ENCODE measurements at regions not wholly inside any gene's neighbourhood (a gene's known extent, or its start where the extent isn't known, plus 50 kb on each side); places are given as distances from the start of the nearest gene placed in this dataset.

DNA sequence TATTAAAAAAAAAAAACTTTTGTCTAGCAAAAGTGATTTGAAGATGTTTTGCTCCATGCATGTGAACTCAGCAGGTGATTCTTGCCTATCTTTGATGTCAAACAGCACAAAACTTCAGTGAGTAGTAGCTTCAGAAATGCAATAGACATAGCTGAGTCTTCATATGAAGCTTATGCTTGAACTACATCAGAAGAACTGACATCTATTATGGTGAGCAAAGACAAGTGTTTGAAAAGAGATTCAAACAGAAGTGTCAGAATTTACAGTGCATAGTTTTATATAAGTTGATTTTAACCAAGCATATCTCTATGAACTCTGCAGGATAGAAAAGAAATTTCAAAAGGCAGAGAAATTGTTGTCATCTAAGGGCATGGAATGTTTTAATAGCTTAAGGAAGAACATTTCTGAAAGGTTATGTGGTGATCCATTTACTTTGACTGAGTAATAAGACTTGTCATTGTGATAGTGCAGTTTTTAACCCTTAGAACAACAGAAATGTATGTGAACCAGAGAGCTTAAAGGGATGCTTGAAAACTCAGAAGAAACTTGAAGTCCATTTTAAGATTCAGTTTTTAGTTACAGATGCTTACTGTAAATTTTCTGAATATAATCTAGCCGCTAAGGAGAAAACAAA lies 351.4 kb downstream of the MDFIC start:
- TF ChIP-seq, protein P1, sequence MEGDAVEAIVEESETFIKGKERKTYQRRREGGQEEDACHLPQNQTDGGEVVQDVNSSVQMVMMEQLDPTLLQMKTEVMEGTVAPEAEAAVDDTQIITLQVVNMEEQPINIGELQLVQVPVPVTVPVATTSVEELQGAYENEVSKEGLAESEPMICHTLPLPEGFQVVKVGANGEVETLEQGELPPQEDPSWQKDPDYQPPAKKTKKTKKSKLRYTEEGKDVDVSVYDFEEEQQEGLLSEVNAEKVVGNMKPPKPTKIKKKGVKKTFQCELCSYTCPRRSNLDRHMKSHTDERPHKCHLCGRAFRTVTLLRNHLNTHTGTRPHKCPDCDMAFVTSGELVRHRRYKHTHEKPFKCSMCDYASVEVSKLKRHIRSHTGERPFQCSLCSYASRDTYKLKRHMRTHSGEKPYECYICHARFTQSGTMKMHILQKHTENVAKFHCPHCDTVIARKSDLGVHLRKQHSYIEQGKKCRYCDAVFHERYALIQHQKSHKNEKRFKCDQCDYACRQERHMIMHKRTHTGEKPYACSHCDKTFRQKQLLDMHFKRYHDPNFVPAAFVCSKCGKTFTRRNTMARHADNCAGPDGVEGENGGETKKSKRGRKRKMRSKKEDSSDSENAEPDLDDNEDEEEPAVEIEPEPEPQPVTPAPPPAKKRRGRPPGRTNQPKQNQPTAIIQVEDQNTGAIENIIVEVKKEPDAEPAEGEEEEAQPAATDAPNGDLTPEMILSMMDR (IDR thresholded peaks at IDR 0.05; ENCODE audit: poor library complexity, severe bottlenecking): no peak
- no peak for TF ChIP-seq EP300 (conservative IDR thresholded peaks at IDR 0.05; ENCODE audit: poor library complexity, severe bottlenecking)
- TF ChIP-seq SMC3 (conservative IDR thresholded peaks at IDR 0.05; ENCODE audit: poor library complexity): no peak
- no peak for TF ChIP-seq EZH2 (IDR thresholded peaks at IDR 0.05; ENCODE audit: borderline replicate concordance, insufficient read depth, low read length, poor library complexity, severe bottlenecking)
- no peak for TF ChIP-seq RAD21 (conservative IDR thresholded peaks at IDR 0.05)
- TF ChIP-seq POLR2AphosphoS5 (IDR thresholded peaks at IDR 0.05): no peak
- no peak for TF ChIP-seq MXI1 (conservative IDR thresholded peaks at IDR 0.05; ENCODE audit: poor library complexity, severe bottlenecking)
- TF ChIP-seq, protein P2, sequence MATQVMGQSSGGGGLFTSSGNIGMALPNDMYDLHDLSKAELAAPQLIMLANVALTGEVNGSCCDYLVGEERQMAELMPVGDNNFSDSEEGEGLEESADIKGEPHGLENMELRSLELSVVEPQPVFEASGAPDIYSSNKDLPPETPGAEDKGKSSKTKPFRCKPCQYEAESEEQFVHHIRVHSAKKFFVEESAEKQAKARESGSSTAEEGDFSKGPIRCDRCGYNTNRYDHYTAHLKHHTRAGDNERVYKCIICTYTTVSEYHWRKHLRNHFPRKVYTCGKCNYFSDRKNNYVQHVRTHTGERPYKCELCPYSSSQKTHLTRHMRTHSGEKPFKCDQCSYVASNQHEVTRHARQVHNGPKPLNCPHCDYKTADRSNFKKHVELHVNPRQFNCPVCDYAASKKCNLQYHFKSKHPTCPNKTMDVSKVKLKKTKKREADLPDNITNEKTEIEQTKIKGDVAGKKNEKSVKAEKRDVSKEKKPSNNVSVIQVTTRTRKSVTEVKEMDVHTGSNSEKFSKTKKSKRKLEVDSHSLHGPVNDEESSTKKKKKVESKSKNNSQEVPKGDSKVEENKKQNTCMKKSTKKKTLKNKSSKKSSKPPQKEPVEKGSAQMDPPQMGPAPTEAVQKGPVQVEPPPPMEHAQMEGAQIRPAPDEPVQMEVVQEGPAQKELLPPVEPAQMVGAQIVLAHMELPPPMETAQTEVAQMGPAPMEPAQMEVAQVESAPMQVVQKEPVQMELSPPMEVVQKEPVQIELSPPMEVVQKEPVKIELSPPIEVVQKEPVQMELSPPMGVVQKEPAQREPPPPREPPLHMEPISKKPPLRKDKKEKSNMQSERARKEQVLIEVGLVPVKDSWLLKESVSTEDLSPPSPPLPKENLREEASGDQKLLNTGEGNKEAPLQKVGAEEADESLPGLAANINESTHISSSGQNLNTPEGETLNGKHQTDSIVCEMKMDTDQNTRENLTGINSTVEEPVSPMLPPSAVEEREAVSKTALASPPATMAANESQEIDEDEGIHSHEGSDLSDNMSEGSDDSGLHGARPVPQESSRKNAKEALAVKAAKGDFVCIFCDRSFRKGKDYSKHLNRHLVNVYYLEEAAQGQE (IDR thresholded peaks at IDR 0.05; ENCODE audit: borderline replicate concordance): no peak
- no peak for TF ChIP-seq TAF1 (IDR thresholded peaks at IDR 0.05; ENCODE audit: low read depth)

All from neural cell (in vitro differentiated cells).